H9 (cell line): ENCODE measurements at regions not wholly inside any gene's neighbourhood (a gene's known extent, or its start where the extent isn't known, plus 50 kb on each side); places are given as distances from the start of the nearest gene placed in this dataset.

Source experiments
- DNase-seq: peaks from one replicate; pipeline ENCODE4 v3.0.0-alpha.2; 2017
- H2AFZ ChIP-seq: one replicate; pipeline ENCODE4 v1.6.1; 2013; ENCODE audit warnings: mild to moderate bottlenecking, low read length, control low read depth, moderate library complexity
- H2AK5ac ChIP-seq: 2 replicates; pipeline ENCODE4 v1.6.1; 2013; ENCODE audit warnings: low read length, control low read depth, mixed read lengths; ENCODE audit not compliant: insufficient read length
- H2BK120ac ChIP-seq: one replicate; pipeline ENCODE4 v1.6.1; 2013; ENCODE audit warnings: low read depth, mild to moderate bottlenecking, low read length, control low read depth, inconsistent platforms; ENCODE audit not compliant: poor library complexity, severe bottlenecking
- H2BK12ac ChIP-seq: 2 replicates; pipeline ENCODE4 v1.6.1; 2013; ENCODE audit warnings: low read length, control low read depth, mixed read lengths, low read depth; ENCODE audit not compliant: insufficient read length
- H2BK15ac ChIP-seq: 2 replicates; pipeline ENCODE4 v1.6.1; 2013; ENCODE audit warnings: low read depth, low read length, control low read depth
- H2BK20ac ChIP-seq: one replicate; pipeline ENCODE4 v1.6.1; 2013; ENCODE audit warnings: low read depth, mild to moderate bottlenecking, low read length, control low read depth, inconsistent platforms; ENCODE audit not compliant: poor library complexity, severe bottlenecking
- H2BK5ac ChIP-seq: 2 replicates; pipeline ENCODE4 v1.6.1; 2013; ENCODE audit warnings: low read length, control low read depth, mixed read lengths; ENCODE audit not compliant: insufficient read length
- H3K14ac ChIP-seq: 2 replicates; pipeline ENCODE4 v1.6.1; 2013; ENCODE audit warnings: low read length, control low read depth; ENCODE audit not compliant: insufficient read depth
- H3K18ac ChIP-seq: 2 replicates; pipeline ENCODE4 v1.6.1; 2013; ENCODE audit warnings: low read depth, mild to moderate bottlenecking, mixed read lengths, low read length, control low read depth; ENCODE audit not compliant: insufficient read length
- H3K23ac ChIP-seq: 2 replicates; pipeline ENCODE4 v1.6.1; 2013; ENCODE audit warnings: low read length, control low read depth, mixed read lengths, low read depth; ENCODE audit not compliant: insufficient read length
- H3K23me2 ChIP-seq: 2 replicates; pipeline ENCODE4 v1.6.1; 2013; ENCODE audit warnings: low read depth, mild to moderate bottlenecking, mixed read lengths, low read length, control low read depth; ENCODE audit not compliant: insufficient read length, poor library complexity, severe bottlenecking
- H3K27ac ChIP-seq: 2 replicates; pipeline ENCODE4 v1.5.1; 2013; ENCODE audit warnings: low read length, control low read depth, mixed read lengths, low read depth; ENCODE audit not compliant: insufficient read length
- H3K27me3 ChIP-seq: 2 replicates; pipeline ENCODE4 v1.6.1; 2013; ENCODE audit warnings: low read length, control low read depth, inconsistent platforms; ENCODE audit not compliant: insufficient read depth
- H3K4ac ChIP-seq: 2 replicates; pipeline ENCODE4 v1.6.1; 2013; ENCODE audit warnings: low read depth, mild to moderate bottlenecking, control low read depth, inconsistent platforms, low read length, moderate library complexity
- H3K4me1 ChIP-seq: 2 replicates; pipeline ENCODE4 v1.6.1; 2013; ENCODE audit warnings: low read length, control low read depth, inconsistent platforms; ENCODE audit not compliant: insufficient read depth
- H3K4me2 ChIP-seq: 2 replicates; pipeline ENCODE4 v1.6.1; 2013; ENCODE audit warnings: low read length, control low read depth, mixed read lengths; ENCODE audit not compliant: insufficient read length, insufficient read depth
- H3K56ac ChIP-seq: 2 replicates; pipeline ENCODE4 v1.6.1; 2013; ENCODE audit warnings: low read depth, mild to moderate bottlenecking, mixed read lengths, low read length, control low read depth; ENCODE audit not compliant: insufficient read length
- H3K79me1 ChIP-seq: 2 replicates; pipeline ENCODE4 v1.6.1; 2013; ENCODE audit warnings: low read depth, mild to moderate bottlenecking, moderate library complexity, low read length, control low read depth, inconsistent platforms; ENCODE audit not compliant: insufficient read depth, poor library complexity, severe bottlenecking
- H3K79me2 ChIP-seq: 2 replicates; pipeline ENCODE4 v1.6.1; 2013; ENCODE audit warnings: low read length, control low read depth, inconsistent platforms; ENCODE audit not compliant: insufficient read depth
- H3K9ac ChIP-seq: 2 replicates; pipeline ENCODE4 v1.6.1; 2013; ENCODE audit warnings: low read length, control low read depth, mixed read lengths; ENCODE audit not compliant: insufficient read length; ENCODE audit errors: extremely low read depth
- H3K9me3 ChIP-seq: one replicate; pipeline ENCODE4 v1.6.1; 2013; ENCODE audit warnings: low read depth, low read length, inconsistent platforms; ENCODE audit not compliant: control insufficient read depth
- H3T11ph ChIP-seq: one replicate; pipeline ENCODE4 v1.6.1; 2013; ENCODE audit warnings: mild to moderate bottlenecking, low read length, control low read depth, inconsistent platforms
- H4K20me1 ChIP-seq: one replicate; pipeline ENCODE4 v1.6.1; 2013; ENCODE audit not compliant: control insufficient read depth, insufficient read length, insufficient read depth
- H4K5ac ChIP-seq: 2 replicates; pipeline ENCODE4 v1.6.1; 2013; ENCODE audit warnings: low read depth, mild to moderate bottlenecking, mixed read lengths, low read length, control low read depth; ENCODE audit not compliant: insufficient read length
- H4K8ac ChIP-seq: replicated peaks from 2 replicates; pipeline ENCODE4 v1.6.1; 2013; ENCODE audit warnings: low read length, control low read depth, mixed read lengths, low read depth; ENCODE audit not compliant: insufficient read length
- H4K91ac ChIP-seq: 2 replicates; pipeline ENCODE4 v1.6.1; 2013; ENCODE audit warnings: low read depth, mild to moderate bottlenecking, moderate library complexity, mixed read lengths, low read length, control low read depth; ENCODE audit not compliant: insufficient read length
- H3K27ac Mint-ChIP-seq, 3 experiments: 2 replicates in 2 of 3; 3 replicates in 1 of 3; pipeline ENCODE4 v1.8.0; 2020 to 2021; ENCODE audit warnings: mixed read lengths in 3 of 3, mild to moderate bottlenecking in 1 of 3, moderate library complexity in 1 of 3
- H3K27me3 Mint-ChIP-seq: 2 replicates; pipeline ENCODE4 v1.8.0; 2021; ENCODE audit warnings: low read depth, mild to moderate bottlenecking, moderate library complexity, mixed read lengths
- H3K36me3 Mint-ChIP-seq, 3 experiments: 2 replicates in 2 of 3; 3 replicates in 1 of 3; pipeline ENCODE4 v1.8.0; 2020 to 2021; ENCODE audit warnings: low read depth in 3 of 3, mixed read lengths in 3 of 3; ENCODE audit not compliant: insufficient read depth in 1 of 3
- H3K4me1 Mint-ChIP-seq, 2 experiments: 2 replicates each; pipeline ENCODE4 v1.8.0; 2020; ENCODE audit warnings: mixed read lengths in 2 of 2
- H3K4me3 Mint-ChIP-seq, 2 experiments: 2 replicates in 1 of 2; 3 replicates in 1 of 2; pipeline ENCODE4 v1.8.0; 2020 to 2021; ENCODE audit warnings: mild to moderate bottlenecking in 2 of 2, mixed read lengths in 2 of 2, moderate library complexity in 1 of 2
- H3K9me3 Mint-ChIP-seq, 2 experiments: 2 replicates in 1 of 2; 3 replicates in 1 of 2; pipeline ENCODE4 v1.8.0; 2020; ENCODE audit warnings: mild to moderate bottlenecking in 2 of 2, mixed read lengths in 2 of 2, moderate library complexity in 1 of 2
- CTCF ChIP-seq: fragments of 200-600 bp; sonication (generic); conservative IDR thresholded peaks from 3 replicates; pipeline ENCODE4 v1.8.0; 2021; ENCODE audit warnings: antibody characterized with exemption, mild to moderate bottlenecking

DNA sequence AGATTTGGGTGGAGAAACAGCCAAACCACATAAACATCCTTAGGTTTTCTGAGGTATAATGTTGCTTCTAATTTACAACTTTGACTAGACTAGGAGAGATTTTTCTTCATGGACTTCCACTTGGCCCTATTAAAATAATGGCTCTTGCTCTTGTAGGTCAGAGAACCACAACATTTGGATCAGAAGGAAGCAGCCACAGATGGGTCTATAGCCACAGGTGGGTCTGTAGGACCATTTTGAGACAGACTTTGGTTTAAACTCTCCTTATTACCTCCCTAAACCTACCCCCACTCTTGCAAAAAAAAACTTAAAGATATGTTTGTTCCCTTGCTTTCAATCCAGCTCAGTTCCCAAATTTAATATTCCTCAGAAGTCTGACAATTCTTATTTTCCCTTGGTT, 1260.8 kb downstream of the GATA3 start:
- H3K27me3 Mint-ChIP-seq: no peaks in the 10 kb centered on the region
- TF ChIP-seq CTCF: 0 out of 3 replicates have a peak, but pooled peaks have one; percentile 3

More for the DNA sequence above, 1260.8 kb downstream of the GATA3 start:
- H3K27ac ChIP-seq: no peak overlapping the region
- H2BK120ac ChIP-seq: no peak overlapping the region
- no peaks in the 10 kb centered on the region; the same call in 1 of the 2 replicates for H3K27me3 ChIP-seq
- H4K8ac ChIP-seq: no peak overlapping the region
- no peak overlapping the region for H2AFZ ChIP-seq
- no peaks in the 10 kb centered on the region for H3K79me1 ChIP-seq
- H3K23me2 ChIP-seq: no peaks in the 10 kb centered on the region
- DNase-seq: no peak
- Mint-ChIP-seq H3K27ac (no peak overlapping the region), H3K4me1 (peaks cover 20 to 22% of the 10 kb centered on the region in 2 experiments), H3K4me3 (no peak overlapping the region), H3K9me3 (no peaks in the 10 kb centered on the region; a peak in 1 of 5 replicates), H3K36me3 (no peaks in the 10 kb centered on the region)
- H4K5ac ChIP-seq: no peak overlapping the region
- no peak overlapping the region for H3K9ac ChIP-seq
- H3K4ac ChIP-seq: no peak overlapping the region
- H2BK5ac ChIP-seq: no peak overlapping the region
- no peaks in the 10 kb centered on the region for H3K79me2 ChIP-seq
- no peaks in the 10 kb centered on the region for H4K20me1 ChIP-seq
- no peak overlapping the region for H3T11ph ChIP-seq
- H2BK12ac ChIP-seq: no peak overlapping the region
- H3K23ac ChIP-seq: no peak overlapping the region
- H3K14ac ChIP-seq: no peak overlapping the region
- no peak overlapping the region for H3K4me2 ChIP-seq
- H2BK15ac ChIP-seq: no peak overlapping the region
- H3K18ac ChIP-seq: no peak overlapping the region
- H3K9me3 ChIP-seq: no peaks in the 10 kb centered on the region
- H4K91ac ChIP-seq: no peak overlapping the region
- H3K56ac ChIP-seq: no peak overlapping the region
- H2AK5ac ChIP-seq: no peak overlapping the region
- no peaks in the 10 kb centered on the region; the same call in 1 of the 2 replicates for H3K4me1 ChIP-seq
- no peak overlapping the region for H2BK20ac ChIP-seq
